Liver (tissue), 3 donors: ENCODE measurements at regions not wholly inside any gene's neighbourhood (a gene's known extent, or its start where the extent isn't known, plus 50 kb on each side); places are given as distances from the start of the nearest gene placed in this dataset.

Experiments used
- EGR1 ChIP-seq, 2 donors: IDR thresholded peaks; 2 replicates each; pipeline ENCODE4 v1.6.1; 2016 to 2018; ENCODE audit warnings: antibody characterized with exemption in 2 of 2, low read depth in 2 of 2
- NR2F2 ChIP-seq: IDR thresholded peaks from 2 replicates; pipeline ENCODE4 v1.6.1; 2016; ENCODE audit warnings: antibody characterized with exemption
- SP1 ChIP-seq: IDR thresholded peaks from 2 replicates; pipeline ENCODE4 v1.6.1; 2018; ENCODE audit warnings: antibody characterized with exemption, mild to moderate bottlenecking
- YY1 ChIP-seq: IDR thresholded peaks from 2 replicates; pipeline ENCODE4 v1.6.1; 2016; ENCODE audit warnings: antibody characterized with exemption, mild to moderate bottlenecking
- TF ChIP-seq, protein P1 (sequence below): fragments of 150-350 bp; IDR thresholded peaks from 2 replicates; pipeline ENCODE4 v1.5.1; 2017; ENCODE audit warnings: improper control_type of control experiment, low read depth, low read length; ENCODE audit not compliant: missing input control
- TF ChIP-seq, protein P2 (sequence below): IDR thresholded peaks from 2 replicates; pipeline ENCODE4 v1.6.1; 2016; ENCODE audit warnings: antibody characterized with exemption, mild to moderate bottlenecking
- TF ChIP-seq, protein P3 (sequence below): IDR thresholded peaks from 2 replicates; pipeline ENCODE4 v1.6.1; 2016; ENCODE audit warnings: antibody characterized with exemption
- donor health status: healthy.
- donor health status: healthy.

GRCh38 chr6:166806217-166806838 is 150.0 kb downstream of the RNASET2 start:
- TF ChIP-seq, protein P1, sequence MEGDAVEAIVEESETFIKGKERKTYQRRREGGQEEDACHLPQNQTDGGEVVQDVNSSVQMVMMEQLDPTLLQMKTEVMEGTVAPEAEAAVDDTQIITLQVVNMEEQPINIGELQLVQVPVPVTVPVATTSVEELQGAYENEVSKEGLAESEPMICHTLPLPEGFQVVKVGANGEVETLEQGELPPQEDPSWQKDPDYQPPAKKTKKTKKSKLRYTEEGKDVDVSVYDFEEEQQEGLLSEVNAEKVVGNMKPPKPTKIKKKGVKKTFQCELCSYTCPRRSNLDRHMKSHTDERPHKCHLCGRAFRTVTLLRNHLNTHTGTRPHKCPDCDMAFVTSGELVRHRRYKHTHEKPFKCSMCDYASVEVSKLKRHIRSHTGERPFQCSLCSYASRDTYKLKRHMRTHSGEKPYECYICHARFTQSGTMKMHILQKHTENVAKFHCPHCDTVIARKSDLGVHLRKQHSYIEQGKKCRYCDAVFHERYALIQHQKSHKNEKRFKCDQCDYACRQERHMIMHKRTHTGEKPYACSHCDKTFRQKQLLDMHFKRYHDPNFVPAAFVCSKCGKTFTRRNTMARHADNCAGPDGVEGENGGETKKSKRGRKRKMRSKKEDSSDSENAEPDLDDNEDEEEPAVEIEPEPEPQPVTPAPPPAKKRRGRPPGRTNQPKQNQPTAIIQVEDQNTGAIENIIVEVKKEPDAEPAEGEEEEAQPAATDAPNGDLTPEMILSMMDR = no peak
- TF ChIP-seq EGR1 (IDR thresholded peaks at IDR 0.05; ENCODE audit: low read depth in 2 of 2) (no peak), NR2F2 (no peak), SP1 (no peak), YY1 (no peak)
- TF ChIP-seq, protein P2, sequence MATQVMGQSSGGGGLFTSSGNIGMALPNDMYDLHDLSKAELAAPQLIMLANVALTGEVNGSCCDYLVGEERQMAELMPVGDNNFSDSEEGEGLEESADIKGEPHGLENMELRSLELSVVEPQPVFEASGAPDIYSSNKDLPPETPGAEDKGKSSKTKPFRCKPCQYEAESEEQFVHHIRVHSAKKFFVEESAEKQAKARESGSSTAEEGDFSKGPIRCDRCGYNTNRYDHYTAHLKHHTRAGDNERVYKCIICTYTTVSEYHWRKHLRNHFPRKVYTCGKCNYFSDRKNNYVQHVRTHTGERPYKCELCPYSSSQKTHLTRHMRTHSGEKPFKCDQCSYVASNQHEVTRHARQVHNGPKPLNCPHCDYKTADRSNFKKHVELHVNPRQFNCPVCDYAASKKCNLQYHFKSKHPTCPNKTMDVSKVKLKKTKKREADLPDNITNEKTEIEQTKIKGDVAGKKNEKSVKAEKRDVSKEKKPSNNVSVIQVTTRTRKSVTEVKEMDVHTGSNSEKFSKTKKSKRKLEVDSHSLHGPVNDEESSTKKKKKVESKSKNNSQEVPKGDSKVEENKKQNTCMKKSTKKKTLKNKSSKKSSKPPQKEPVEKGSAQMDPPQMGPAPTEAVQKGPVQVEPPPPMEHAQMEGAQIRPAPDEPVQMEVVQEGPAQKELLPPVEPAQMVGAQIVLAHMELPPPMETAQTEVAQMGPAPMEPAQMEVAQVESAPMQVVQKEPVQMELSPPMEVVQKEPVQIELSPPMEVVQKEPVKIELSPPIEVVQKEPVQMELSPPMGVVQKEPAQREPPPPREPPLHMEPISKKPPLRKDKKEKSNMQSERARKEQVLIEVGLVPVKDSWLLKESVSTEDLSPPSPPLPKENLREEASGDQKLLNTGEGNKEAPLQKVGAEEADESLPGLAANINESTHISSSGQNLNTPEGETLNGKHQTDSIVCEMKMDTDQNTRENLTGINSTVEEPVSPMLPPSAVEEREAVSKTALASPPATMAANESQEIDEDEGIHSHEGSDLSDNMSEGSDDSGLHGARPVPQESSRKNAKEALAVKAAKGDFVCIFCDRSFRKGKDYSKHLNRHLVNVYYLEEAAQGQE = no peak
- TF ChIP-seq, protein P3, sequence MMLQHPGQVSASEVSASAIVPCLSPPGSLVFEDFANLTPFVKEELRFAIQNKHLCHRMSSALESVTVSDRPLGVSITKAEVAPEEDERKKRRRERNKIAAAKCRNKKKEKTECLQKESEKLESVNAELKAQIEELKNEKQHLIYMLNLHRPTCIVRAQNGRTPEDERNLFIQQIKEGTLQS = no peak
